MCF 10A (cell line): ENCODE measurements at regions not wholly inside any gene's neighbourhood (a gene's known extent, or its start where the extent isn't known, plus 50 kb on each side); places are given as distances from the start of the nearest gene placed in this dataset.

ENCODE experiments used
- BruUV-seq: library from RNA; stranded (reverse); fragments of 400-500 nt; replicated peaks from 2 replicates; lab custom pipeline; 2021; lab: Mats Ljungman, UMichigan
- CTCF ChIA-PET: fragments of 300-600 bp; sonication (Branson Sonifier 250); formaldehyde crosslinking; extraction: SDS; loops from one replicate; lab custom pipeline; 2021; ENCODE audit warnings: antibody characterized with exemption, inconsistent platforms; lab: Yijun Ruan, JAX
- POLR2A ChIA-PET: fragments of 300-600, 350-650 bp; sonication (Branson Sonifier 250); formaldehyde crosslinking; extraction: SDS; loops from one replicate; lab custom pipeline; 2020; ENCODE audit warnings: antibody characterized with exemption, inconsistent platforms; lab: Yijun Ruan, JAX
- DNase-seq: peaks from one replicate; pipeline ENCODE4 v3.0.0-alpha.2; 2018; ENCODE audit not compliant: unreplicated experiment
- H3K27ac Mint-ChIP-seq: one replicate; pipeline ENCODE4 v1.8.0; 2022; ENCODE audit warnings: mild to moderate bottlenecking, low read depth, mixed read lengths; ENCODE audit not compliant: unreplicated experiment
- H3K27me3 Mint-ChIP-seq: one replicate; pipeline ENCODE4 v1.8.0; 2022; ENCODE audit warnings: mixed read lengths; ENCODE audit not compliant: insufficient read depth, unreplicated experiment
- H3K36me3 Mint-ChIP-seq: one replicate; pipeline ENCODE4 v1.8.0; 2022; ENCODE audit warnings: mild to moderate bottlenecking, moderate library complexity, mixed read lengths; ENCODE audit not compliant: insufficient read depth, unreplicated experiment
- H3K4me1 Mint-ChIP-seq: one replicate; pipeline ENCODE4 v1.8.0; 2022; ENCODE audit warnings: mixed read lengths; ENCODE audit not compliant: insufficient read depth, unreplicated experiment
- H3K4me3 Mint-ChIP-seq: one replicate; pipeline ENCODE4 v1.8.0; 2022; ENCODE audit warnings: mild to moderate bottlenecking, moderate library complexity, mixed read lengths; ENCODE audit not compliant: unreplicated experiment
- H3K9me3 Mint-ChIP-seq: one replicate; pipeline ENCODE4 v1.8.0; 2022; ENCODE audit warnings: mixed read lengths; ENCODE audit not compliant: unreplicated experiment
- intact Hi-C: fragments of 100-400 bp; cut with micrococcal nuclease; formaldehyde crosslinking; loops from 2 replicates; pipeline ENCODE4 v1.14.1; 2022
- TF ChIP-seq, protein P1 (sequence below): fragments of 200-600 bp; IDR thresholded peaks from one replicate; pipeline ENCODE4 v1.8.0; 2022; ENCODE audit warnings: antibody characterized with exemption, mild to moderate bottlenecking; ENCODE audit not compliant: unreplicated experiment

DNA sequence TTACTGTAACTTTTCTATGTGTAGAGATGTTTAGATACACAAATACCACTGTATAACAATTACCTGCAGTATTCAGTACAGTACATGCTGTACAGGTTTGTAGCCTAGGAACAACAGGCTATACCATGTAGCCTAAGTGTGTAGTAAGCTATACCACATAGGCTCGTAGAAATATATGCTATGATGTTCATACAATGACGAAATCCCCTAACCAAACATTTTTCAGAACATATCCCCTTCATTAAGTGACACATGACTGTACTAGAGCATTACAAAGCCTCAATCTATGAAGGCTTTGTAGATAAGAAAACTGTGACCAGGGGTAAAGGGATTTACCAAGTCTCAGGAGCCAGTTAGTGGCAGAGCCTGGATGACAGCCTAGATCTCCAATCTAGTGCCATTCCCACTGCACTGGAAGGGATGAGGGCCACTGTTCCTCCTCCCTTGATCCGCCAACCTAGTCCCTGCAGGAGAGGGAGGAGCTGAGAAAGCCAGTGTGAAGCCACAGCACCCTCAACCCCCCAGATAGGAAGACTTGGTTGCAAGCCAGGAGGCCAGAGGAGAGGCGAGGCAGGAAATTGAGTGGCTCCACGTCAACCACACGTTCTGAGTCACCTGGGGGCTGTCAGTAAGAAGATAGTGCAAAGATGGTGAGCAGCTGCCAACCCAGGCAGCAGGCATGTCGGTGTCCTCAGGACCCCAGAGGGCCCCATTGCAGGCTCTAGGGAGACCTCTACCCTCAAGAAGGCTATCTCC lies 227.7 kb downstream of the BCOR start:
- no peak overlapping the region for H3K27ac Mint-ChIP-seq
- H3K4me3 Mint-ChIP-seq = no peak overlapping the region
- no peaks in the 10 kb centered on the region for H3K4me1 Mint-ChIP-seq
- BruUV-seq = no TSS peak
- H3K27me3 Mint-ChIP-seq = peaks cover 27% of the 10 kb centered on the region
- POLR2A ChIA-PET = no interaction called here
- no peaks in the 10 kb centered on the region for H3K36me3 Mint-ChIP-seq
- peak; percentile 79 for DNase-seq
- intact Hi-C loops = no loop called here
- CTCF ChIA-PET = interaction anchor here (0.5 to 0.6 kb wide), 2 partner anchors 36 to 1147 kb away, joined by 3 to 4 read pairs; no protein-coding TSS in a partner anchor
- TF ChIP-seq, protein P1, sequence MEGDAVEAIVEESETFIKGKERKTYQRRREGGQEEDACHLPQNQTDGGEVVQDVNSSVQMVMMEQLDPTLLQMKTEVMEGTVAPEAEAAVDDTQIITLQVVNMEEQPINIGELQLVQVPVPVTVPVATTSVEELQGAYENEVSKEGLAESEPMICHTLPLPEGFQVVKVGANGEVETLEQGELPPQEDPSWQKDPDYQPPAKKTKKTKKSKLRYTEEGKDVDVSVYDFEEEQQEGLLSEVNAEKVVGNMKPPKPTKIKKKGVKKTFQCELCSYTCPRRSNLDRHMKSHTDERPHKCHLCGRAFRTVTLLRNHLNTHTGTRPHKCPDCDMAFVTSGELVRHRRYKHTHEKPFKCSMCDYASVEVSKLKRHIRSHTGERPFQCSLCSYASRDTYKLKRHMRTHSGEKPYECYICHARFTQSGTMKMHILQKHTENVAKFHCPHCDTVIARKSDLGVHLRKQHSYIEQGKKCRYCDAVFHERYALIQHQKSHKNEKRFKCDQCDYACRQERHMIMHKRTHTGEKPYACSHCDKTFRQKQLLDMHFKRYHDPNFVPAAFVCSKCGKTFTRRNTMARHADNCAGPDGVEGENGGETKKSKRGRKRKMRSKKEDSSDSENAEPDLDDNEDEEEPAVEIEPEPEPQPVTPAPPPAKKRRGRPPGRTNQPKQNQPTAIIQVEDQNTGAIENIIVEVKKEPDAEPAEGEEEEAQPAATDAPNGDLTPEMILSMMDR = no peak
- peaks cover 7% of the 10 kb centered on the region for H3K9me3 Mint-ChIP-seq

DNA sequence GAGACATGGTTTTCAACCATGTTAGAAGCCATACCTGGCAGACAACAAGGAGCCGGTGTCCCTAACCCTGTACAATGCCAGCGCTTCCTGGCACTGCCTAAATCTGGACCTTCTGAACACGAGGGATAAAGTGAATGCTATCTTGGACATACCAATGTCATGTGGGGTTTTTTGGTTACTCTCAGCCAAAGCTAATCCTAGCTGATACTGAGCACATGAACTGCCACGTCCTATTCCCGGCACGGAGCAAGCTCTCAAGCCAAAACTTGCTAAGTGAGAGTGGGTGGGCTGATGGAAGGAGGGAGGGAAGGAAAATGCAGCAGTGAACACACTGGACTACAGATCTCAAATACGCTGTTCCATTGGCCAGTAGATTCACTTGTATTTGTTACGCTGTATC lies 226.1 kb downstream of the BCOR start:
- Mint-ChIP-seq H3K27me3 (peaks cover 41% of the 10 kb centered on the region), H3K4me1 (peaks cover 8% of the 10 kb centered on the region), H3K36me3 (no peaks in the 10 kb centered on the region), H3K27ac (no peak overlapping the region), H3K9me3 (peaks cover 7% of the 10 kb centered on the region), H3K4me3 (no peak overlapping the region)
- POLR2A ChIA-PET = no interaction called here
- BruUV-seq = no TSS peak
- intact Hi-C loops = no loop called here
- DNase-seq = no peak
- CTCF ChIA-PET = no interaction called here
- TF ChIP-seq, protein P1 = no peak

DNA sequence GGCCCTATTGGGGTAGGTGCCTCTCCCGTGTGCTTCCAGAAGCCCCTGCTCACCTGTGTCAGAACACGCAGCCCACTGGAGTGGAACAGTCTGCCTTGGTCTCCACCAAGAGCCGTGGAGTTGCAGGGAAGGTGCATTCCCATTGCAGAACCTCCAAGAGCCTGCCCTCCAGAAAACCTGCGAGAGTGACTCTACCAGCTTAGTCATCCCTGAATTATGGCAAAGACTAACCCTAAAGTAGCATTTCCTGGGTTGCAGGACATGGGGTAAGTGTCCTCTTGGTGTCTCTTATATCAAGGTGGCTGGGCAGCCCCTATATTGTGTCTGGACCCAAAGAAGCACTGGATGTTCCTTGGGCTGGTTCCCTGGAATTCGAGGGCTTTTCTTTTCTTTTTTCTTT lies 224.6 kb downstream of the BCOR start:
- H3K4me3 Mint-ChIP-seq = no peak overlapping the region
- no TSS peak for BruUV-seq
- ChIA-PET CTCF (interaction anchor here (1.1 to 1.4 kb wide), 2 partner anchors 35 to 140 kb away, joined by 4 to 5 read pairs; no protein-coding TSS in a partner anchor), POLR2A (no interaction called here)
- DNase-seq = no peak
- peaks cover 11% of the 10 kb centered on the region for H3K4me1 Mint-ChIP-seq
- H3K27ac Mint-ChIP-seq = no peak overlapping the region
- no peaks in the 10 kb centered on the region for H3K36me3 Mint-ChIP-seq
- intact Hi-C loops = no loop called here
- H3K27me3 Mint-ChIP-seq = peaks cover 38% of the 10 kb centered on the region
- no peaks in the 10 kb centered on the region for H3K9me3 Mint-ChIP-seq
- TF ChIP-seq, protein P1 = no peak

DNA sequence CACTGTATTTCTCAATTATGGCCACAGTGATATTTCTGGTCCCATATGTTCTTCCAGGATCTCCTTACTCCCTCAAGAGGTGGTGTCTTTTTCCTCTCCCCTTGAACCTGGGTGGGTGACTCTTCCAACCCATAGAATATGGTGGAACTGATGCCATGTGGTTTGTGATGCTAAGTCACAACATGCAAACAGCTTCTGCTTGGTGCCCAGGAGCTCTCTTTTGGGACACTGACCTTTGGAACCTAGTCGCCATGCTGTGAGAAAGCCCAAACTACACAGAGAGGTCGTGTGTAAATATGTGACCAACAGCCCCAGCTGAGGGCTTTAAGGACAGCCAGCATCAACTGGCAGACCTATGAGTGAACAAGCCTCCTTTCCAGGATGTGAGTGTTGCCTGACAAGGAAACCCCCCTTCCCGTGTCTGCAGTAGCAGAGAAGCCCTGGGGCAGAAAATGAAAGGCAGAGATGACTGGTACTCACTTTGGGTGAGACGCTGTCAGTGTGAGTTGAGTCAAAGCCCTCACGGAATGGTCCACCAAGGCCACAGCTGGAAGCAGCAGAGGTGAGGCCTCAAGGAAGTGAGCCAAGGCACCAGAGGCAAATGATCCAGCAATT lies 223.4 kb downstream of the BCOR start:
- POLR2A ChIA-PET = no interaction called here
- Mint-ChIP-seq H3K4me1 (peaks cover 11% of the 10 kb centered on the region), H3K36me3 (no peaks in the 10 kb centered on the region), H3K27ac (no peak overlapping the region), H3K27me3 (peaks cover 50% of the 10 kb centered on the region), H3K9me3 (no peaks in the 10 kb centered on the region), H3K4me3 (no peak overlapping the region)
- DNase-seq = no peak
- intact Hi-C loops = no loop called here
- CTCF ChIA-PET = interaction anchor here (1.1 to 1.4 kb wide), 2 partner anchors 33 to 139 kb away, joined by 4 to 5 read pairs; no protein-coding TSS in a partner anchor
- no TSS peak for BruUV-seq
- TF ChIP-seq, protein P1 = no peak
